Suprapubic skin (tissue), 4 donors: ENCODE measurements at regions not wholly inside any gene's neighbourhood (a gene's known extent, or its start where the extent isn't known, plus 50 kb on each side); places are given as distances from the start of the nearest gene placed in this dataset.

Experiments
- EP300 ChIP-seq: sonication (generic); formaldehyde crosslinking; IDR thresholded peaks from one replicate; pipeline ENCODE4 v1.6.1; 2017; ENCODE audit warnings: antibody characterized with exemption
- POLR2A ChIP-seq, 2 donors: fragments of 450-650 bp; IDR thresholded peaks; one replicate each; pipeline ENCODE4 v1.6.1; 2017; ENCODE audit warnings: antibody characterized with exemption in 2 of 2, mild to moderate bottlenecking in 2 of 2, moderate library complexity in 2 of 2
- POLR2AphosphoS5 ChIP-seq, 3 donors: sonication (generic); formaldehyde crosslinking; IDR thresholded peaks; one replicate each; pipeline ENCODE4 v1.6.1; 2017; ENCODE audit warnings: antibody characterized with exemption in 3 of 3
- TF ChIP-seq, protein P1 (sequence below), 2 donors: fragments of 200-600 bp in 1 of 2; fragments of 450-650 bp in 1 of 2; sonication (generic) in 1 of 2; IDR thresholded peaks; one replicate each; pipeline ENCODE4 v1.5.1; 2016 to 2019; ENCODE audit warnings: antibody characterized with exemption in 2 of 2, mild to moderate bottlenecking in 1 of 2, moderate library complexity in 1 of 2

DNA sequence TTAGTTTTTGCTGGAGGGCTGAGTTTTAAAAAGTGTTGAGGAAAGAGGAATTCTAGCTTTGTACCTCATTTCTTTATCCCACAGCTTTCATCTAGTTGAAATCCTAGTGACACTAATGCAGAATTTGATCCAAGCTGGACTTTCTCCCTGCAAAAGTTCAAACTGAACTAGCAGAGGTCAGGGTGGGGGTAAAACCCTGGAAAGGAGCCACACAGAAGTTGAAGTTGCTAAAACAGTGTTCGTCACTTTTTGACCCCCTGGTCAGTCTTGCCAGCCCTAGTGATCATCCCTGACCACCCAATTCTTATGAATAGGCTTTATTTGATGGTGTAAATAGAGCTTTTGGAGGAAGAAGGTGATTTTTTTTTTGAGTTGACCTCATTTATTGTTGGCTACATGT, 390.4 kb downstream of the TMEM38B start:
- TF ChIP-seq, protein P1, sequence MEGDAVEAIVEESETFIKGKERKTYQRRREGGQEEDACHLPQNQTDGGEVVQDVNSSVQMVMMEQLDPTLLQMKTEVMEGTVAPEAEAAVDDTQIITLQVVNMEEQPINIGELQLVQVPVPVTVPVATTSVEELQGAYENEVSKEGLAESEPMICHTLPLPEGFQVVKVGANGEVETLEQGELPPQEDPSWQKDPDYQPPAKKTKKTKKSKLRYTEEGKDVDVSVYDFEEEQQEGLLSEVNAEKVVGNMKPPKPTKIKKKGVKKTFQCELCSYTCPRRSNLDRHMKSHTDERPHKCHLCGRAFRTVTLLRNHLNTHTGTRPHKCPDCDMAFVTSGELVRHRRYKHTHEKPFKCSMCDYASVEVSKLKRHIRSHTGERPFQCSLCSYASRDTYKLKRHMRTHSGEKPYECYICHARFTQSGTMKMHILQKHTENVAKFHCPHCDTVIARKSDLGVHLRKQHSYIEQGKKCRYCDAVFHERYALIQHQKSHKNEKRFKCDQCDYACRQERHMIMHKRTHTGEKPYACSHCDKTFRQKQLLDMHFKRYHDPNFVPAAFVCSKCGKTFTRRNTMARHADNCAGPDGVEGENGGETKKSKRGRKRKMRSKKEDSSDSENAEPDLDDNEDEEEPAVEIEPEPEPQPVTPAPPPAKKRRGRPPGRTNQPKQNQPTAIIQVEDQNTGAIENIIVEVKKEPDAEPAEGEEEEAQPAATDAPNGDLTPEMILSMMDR (IDR thresholded peaks at IDR 0.05), result no peak
- TF ChIP-seq POLR2A (IDR thresholded peaks at IDR 0.05) (no peak), EP300 (no peak), POLR2AphosphoS5 (IDR thresholded peaks at IDR 0.05) (no peak)
